Occipital lobe (tissue), 2 donors: ENCODE measurements at regions not wholly inside any gene's neighbourhood (a gene's known extent, or its start where the extent isn't known, plus 50 kb on each side); places are given as distances from the start of the nearest gene placed in this dataset. TPM values are rescaled to one million over a fixed set of nuclear protein-coding genes. Genes with fewer than 3 reads are reported as not detected.

Experiments
- DNase-seq: peaks from one replicate; lab custom pipeline; 2025; lab: John Stamatoyannopoulos, UW
- small RNA-seq: library from RNA; depleted of rRNA; stranded (forward); fragments of <200 nt; gene quantifications from one replicate; pipeline ENCODE3, GENCODE V24; 2014

- DNase-seq, result no peak
Measured at GRCh38 chr3:111472556-111472955, 69.4 kb upstream of the CD96 start.

GRCh38 chr3:111473550-111473949, 68.4 kb upstream of the CD96 start:
- no peak for DNase-seq

GRCh38 chr3:111476701-111477100, 65.3 kb upstream of the CD96 start:
- DNase-seq, result no peak

- no peak for DNase-seq
Measured at GRCh38 chr3:111480091-111480490, 61.9 kb upstream of the CD96 start.

- DNase-seq, result no peak
Measured at GRCh38 chr3:111481551-111481950, 60.4 kb upstream of the CD96 start.

- DNase-seq, result no peak
Measured at GRCh38 chr3:111482574-111482973, 59.4 kb upstream of the CD96 start.

- no peak for DNase-seq
Measured at GRCh38 chr3:111485086-111485485, 56.9 kb upstream of the CD96 start.

Small RNA genes in the stretch of these regions (small RNA-seq; reads per million reads assigned to genes)
- gene ATP6V0CP2, result not detected
